GM23248 (cell line): ENCODE measurements at regions not wholly inside any gene's neighbourhood (a gene's known extent, or its start where the extent isn't known, plus 50 kb on each side); places are given as distances from the start of the nearest gene placed in this dataset.

Source experiments
- EZH2 ChIP-seq: fragments of 200-600 bp; sonication (generic); IDR thresholded peaks from 2 replicates; pipeline ENCODE4 v1.6.1; 2018; ENCODE audit warnings: antibody characterized with exemption, mild to moderate bottlenecking; ENCODE audit not compliant: insufficient read depth, poor library complexity, severe bottlenecking
- EZH2phosphoT487 ChIP-seq: fragments of 200-600 bp; sonication (generic); IDR thresholded peaks from 2 replicates; pipeline ENCODE4 v1.6.1; 2018; ENCODE audit warnings: antibody characterized with exemption, moderate library complexity, mild to moderate bottlenecking, low read depth; ENCODE audit not compliant: insufficient read depth

DNA sequence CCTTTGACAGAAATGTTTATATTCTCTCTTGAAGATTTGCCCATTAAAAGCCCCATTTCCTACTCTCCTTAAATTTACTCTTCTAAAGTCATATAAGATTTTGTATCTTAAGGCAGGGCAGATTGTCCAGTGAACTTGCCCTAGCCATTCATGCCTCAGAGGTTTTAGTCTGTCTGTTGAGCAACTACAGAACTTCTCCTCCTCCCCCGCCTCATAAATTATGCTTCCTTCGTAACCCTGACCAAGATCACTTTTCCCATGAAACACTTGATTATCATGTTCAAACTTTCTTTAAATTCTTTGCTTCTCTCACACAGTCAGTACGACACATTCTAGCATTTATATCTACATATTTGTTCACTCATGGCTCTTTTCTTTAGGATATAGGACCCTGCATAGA, 621.3 kb downstream of the ANKRD7 start:
- no peak for TF ChIP-seq EZH2
- TF ChIP-seq EZH2phosphoT487: no peak
